Adrenal gland (tissue), 9 donors: ENCODE measurements at regions not wholly inside any gene's neighbourhood (a gene's known extent, or its start where the extent isn't known, plus 50 kb on each side); places are given as distances from the start of the nearest gene placed in this dataset.

Experiments used
- DNase-seq, 7 donors: peaks; one replicate each; pipeline ENCODE4 v3.0.0-alpha.2; 2019 to 2020
- H3K27ac ChIP-seq, 5 donors: fragments of 200-600 bp; sonication (generic) in 4 of 5; 1 replicate in 3 of 5; 2 replicates in 2 of 5; pipeline versions ENCODE4 v1.5.1 to v1.8.0; 2016 to 2020; ENCODE audit warnings: mild to moderate bottlenecking in 1 of 5
- H3K27me3 ChIP-seq: fragments of 200-600 bp; 2 replicates; pipeline ENCODE4 v1.8.0; 2021
- H3K36me3 ChIP-seq, 2 donors: fragments of 200-600 bp; replicated peaks in 1 of 2; 1 replicate in 1 of 2; 2 replicates in 1 of 2; pipeline versions ENCODE4 v1.5.1 to v1.8.0; 2018 to 2022
- H3K4me1 ChIP-seq, 2 donors: fragments of 200-600 bp; replicated peaks in 1 of 2; 1 replicate in 1 of 2; 2 replicates in 1 of 2; pipeline versions ENCODE4 v1.5.1 to v1.8.0; 2018 to 2021
- H3K4me3 ChIP-seq, 4 donors: fragments of 200-600 bp; sonication (generic) in 3 of 4; one replicate each; pipeline ENCODE4 v1.5.1; 2016 to 2018
- H3K9me3 ChIP-seq, 3 donors: fragments of 200-600 bp; sonication (generic) in 1 of 3; replicated peaks in 1 of 3; 1 replicate in 2 of 3; 2 replicates in 1 of 3; pipeline versions ENCODE4 v1.5.1 to v1.8.0; 2016 to 2021
- POLR2A ChIP-seq, 2 donors: fragments of 450-650 bp; IDR thresholded peaks; one replicate each; pipeline ENCODE4 v1.6.1; 2017; ENCODE audit warnings: antibody characterized with exemption in 2 of 2, mild to moderate bottlenecking in 2 of 2, moderate library complexity in 1 of 2
- WGBS, 4 donors: extraction: QIAGEN DNeasy Blood & Tissue Kit in 2 of 4; methylation state at CpG; one replicate each; pipeline versions ENCODE4 v1.1.5 to v1.1.7; 2013 to 2017; 5-methylcytosine and 5-hydroxymethylcytosine counted together
- intact Hi-C, 2 donors: fragments of 100-400 bp; cut with DNase I; formaldehyde crosslinking; loops; one replicate each; pipeline versions ENCODE4 v1.14.1 to v1.15.0; 2022 to 2023
- TF ChIP-seq, protein P1 (sequence below), 6 experiments: fragments of 450-650 bp in 4 of 6; fragments of 200-600 bp in 2 of 6; sonication (generic) in 1 of 6; IDR thresholded peaks; 1 replicate in 5 of 6; 2 replicates in 1 of 6; pipeline versions ENCODE4 v1.5.1 to v1.8.0; 2016 to 2021; ENCODE audit warnings: antibody characterized with exemption in 6 of 6, mild to moderate bottlenecking in 2 of 6, moderate library complexity in 1 of 6
- donor health status: healthy with polysubstance abuse.
- donor health status: Bipolar disorder and iron deficiency.
- donor health status: DM: yes; HTN: yes; CAD: no.
- donor health status: DM: no; HTN: no; CAD: no.
- donor health status: DM: no; HTN: no; CAD: no.

DNA sequence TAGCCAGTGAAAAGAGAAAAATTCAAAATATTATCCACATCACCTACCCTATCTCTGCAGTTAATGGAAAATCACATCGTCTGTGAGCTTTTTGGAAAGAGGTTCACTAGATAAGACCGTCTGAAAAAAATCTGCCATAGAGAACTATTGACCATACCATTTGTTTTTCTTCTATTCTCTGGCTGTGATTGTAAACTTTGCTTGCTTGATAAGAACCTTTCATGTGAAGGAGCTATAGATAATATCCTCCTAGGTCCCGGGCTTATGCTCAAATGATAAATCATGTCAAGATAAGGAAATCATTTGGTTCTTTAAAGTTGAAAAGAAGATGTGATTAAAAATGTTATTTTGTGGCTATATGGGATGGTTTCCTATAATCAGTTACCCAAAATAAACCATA lies 369.9 kb downstream of the SIPA1L2 start:
- intact Hi-C loops = no loop called here
- no peaks in the 10 kb centered on the region for H3K4me1 ChIP-seq

DNA sequence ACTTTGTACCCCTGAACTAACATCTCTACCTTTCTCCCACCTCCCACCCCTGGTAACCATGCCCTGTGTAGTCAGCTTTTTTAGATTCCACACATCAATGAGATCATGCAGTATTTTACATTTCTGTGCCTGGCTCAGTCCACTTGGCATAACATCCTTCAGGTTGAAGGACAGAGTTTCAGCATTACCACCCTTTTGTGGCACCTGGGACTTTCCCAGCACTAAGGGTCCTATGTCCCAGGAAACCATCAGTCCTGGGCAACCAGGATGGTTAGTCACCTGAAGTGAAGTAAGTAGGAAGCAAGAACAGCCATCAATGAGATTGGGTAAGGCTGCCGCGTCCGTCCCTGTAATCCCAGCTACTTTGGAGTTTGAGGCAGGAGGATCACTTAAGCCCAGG lies 370.6 kb downstream of the SIPA1L2 start:
- Histone ChIP-seq H3K4me3 (no peak overlapping the region), H3K27me3 (no peaks in the 10 kb centered on the region), H3K27ac (no peak overlapping the region), H3K9me3 (no peaks in the 10 kb centered on the region), H3K36me3 (no peaks in the 10 kb centered on the region), H3K4me1 (no peaks in the 10 kb centered on the region)
- 90 to 98% (median 95%) methylated on average over 3 of the region's 3 CpGs for WGBS, 4 donors
- intact Hi-C loops = no loop called here
- no peak for DNase-seq
- TF ChIP-seq, protein P1, sequence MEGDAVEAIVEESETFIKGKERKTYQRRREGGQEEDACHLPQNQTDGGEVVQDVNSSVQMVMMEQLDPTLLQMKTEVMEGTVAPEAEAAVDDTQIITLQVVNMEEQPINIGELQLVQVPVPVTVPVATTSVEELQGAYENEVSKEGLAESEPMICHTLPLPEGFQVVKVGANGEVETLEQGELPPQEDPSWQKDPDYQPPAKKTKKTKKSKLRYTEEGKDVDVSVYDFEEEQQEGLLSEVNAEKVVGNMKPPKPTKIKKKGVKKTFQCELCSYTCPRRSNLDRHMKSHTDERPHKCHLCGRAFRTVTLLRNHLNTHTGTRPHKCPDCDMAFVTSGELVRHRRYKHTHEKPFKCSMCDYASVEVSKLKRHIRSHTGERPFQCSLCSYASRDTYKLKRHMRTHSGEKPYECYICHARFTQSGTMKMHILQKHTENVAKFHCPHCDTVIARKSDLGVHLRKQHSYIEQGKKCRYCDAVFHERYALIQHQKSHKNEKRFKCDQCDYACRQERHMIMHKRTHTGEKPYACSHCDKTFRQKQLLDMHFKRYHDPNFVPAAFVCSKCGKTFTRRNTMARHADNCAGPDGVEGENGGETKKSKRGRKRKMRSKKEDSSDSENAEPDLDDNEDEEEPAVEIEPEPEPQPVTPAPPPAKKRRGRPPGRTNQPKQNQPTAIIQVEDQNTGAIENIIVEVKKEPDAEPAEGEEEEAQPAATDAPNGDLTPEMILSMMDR (IDR thresholded peaks at IDR 0.05) = no peak
- TF ChIP-seq POLR2A (IDR thresholded peaks at IDR 0.05) = no peak

More for the DNA sequence above, 369.9 kb downstream of the SIPA1L2 start:
- H3K27ac ChIP-seq = no peak overlapping the region
- H3K36me3 ChIP-seq = no peaks in the 10 kb centered on the region
- TF ChIP-seq, protein P1 (IDR thresholded peaks at IDR 0.05) = no peak
- no peak for TF ChIP-seq POLR2A (IDR thresholded peaks at IDR 0.05)
- H3K9me3 ChIP-seq = no peaks in the 10 kb centered on the region
- H3K4me3 ChIP-seq = no peak overlapping the region
- 5 to 21% (median 10%) methylated on average over 3 of the region's 3 CpGs for WGBS, 4 donors
- no peaks in the 10 kb centered on the region for H3K27me3 ChIP-seq
- DNase-seq = no peak

DNA sequence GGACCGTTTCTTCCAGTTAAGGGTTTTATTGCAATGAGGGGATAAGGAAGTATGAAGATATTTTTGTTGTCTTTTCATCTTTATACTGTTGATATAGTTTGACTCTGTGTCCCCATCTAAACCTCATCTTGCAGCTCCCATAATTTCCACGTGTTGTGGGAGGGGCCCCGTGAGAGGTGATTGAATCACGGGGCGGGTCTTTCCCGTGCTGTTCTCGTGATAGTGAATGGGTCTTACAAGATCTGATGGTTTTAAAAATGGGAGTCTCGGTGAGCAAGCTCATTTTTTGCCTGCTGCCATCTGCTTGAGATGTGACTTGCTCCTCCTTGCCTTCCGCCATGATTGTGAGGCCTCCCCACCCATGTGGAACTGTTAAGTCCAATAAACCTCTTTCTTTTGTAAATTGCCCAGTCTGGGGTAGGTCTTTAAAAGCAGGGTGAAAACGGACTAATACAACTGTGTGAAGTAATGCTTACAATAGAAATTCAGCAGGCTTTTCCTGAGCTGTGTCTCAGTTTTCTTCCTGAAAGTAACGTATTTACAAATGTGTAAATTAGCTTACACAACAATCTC lies 377.3 kb downstream of the SIPA1L2 start:
- Histone ChIP-seq H3K4me1 (no peaks in the 10 kb centered on the region), H3K36me3 (no peaks in the 10 kb centered on the region), H3K27ac (no peak overlapping the region), H3K9me3 (no peaks in the 10 kb centered on the region), H3K4me3 (no peak overlapping the region), H3K27me3 (no peaks in the 10 kb centered on the region)
- TF ChIP-seq, protein P1 (IDR thresholded peaks at IDR 0.05) = no peak
- TF ChIP-seq POLR2A (IDR thresholded peaks at IDR 0.05) = no peak
- intact Hi-C loops = no loop called here
- DNase-seq = no peak
- WGBS, 4 donors = 63 to 77% (median 70%) methylated on average over 11 of the region's 11 CpGs

DNA sequence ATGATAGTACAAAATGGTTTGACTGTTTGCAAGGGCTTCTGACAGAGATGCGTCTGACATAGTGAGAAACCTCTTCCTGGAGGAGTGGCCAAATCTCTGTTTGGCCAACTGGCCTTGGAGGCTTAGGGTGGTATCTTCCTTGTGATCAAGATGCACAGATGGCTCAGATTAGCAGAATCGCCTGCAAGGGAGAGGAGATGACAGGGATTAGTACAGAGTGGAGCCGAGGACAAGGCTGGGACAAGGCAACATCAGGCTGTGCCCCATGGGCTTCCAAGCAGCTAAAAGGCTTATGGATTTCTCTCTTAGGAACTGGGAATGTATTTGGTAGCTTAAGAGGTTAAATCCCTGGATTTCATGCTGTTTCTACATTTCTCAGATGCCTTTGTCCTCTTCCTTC lies 379.1 kb downstream of the SIPA1L2 start:
- WGBS, 4 donors = 74 to 85% (median 83%) methylated on average over 3 of the region's 3 CpGs
- no peaks in the 10 kb centered on the region for H3K4me1 ChIP-seq
- DNase-seq = no peak
- no peak overlapping the region for H3K27ac ChIP-seq
- TF ChIP-seq POLR2A (IDR thresholded peaks at IDR 0.05) = no peak
- TF ChIP-seq, protein P1 (IDR thresholded peaks at IDR 0.05) = no peak
- H3K27me3 ChIP-seq = no peaks in the 10 kb centered on the region
- intact Hi-C loops = no loop called here
- H3K9me3 ChIP-seq = no peaks in the 10 kb centered on the region
- H3K4me3 ChIP-seq = no peak overlapping the region
- no peaks in the 10 kb centered on the region for H3K36me3 ChIP-seq
